IPS DF 6.9 (cell line): ENCODE measurements at regions not wholly inside any gene's neighbourhood (a gene's known extent, or its start where the extent isn't known, plus 50 kb on each side); places are given as distances from the start of the nearest gene placed in this dataset.
"Not testable (repeated sequence)": the region's sequence is repeated elsewhere in the genome, so short reads cannot be mapped to it uniquely, and the experiment has no call there.

ENCODE experiments used
- DNase-seq: peaks from one replicate; pipeline ENCODE4 v3.0.0-alpha.2; 2013; ENCODE audit warnings: low read depth, low spot score
- H3K27ac ChIP-seq: one replicate; pipeline ENCODE4 v1.5.1; 2013; ENCODE audit warnings: low read length, control low read depth
- H3K27me3 ChIP-seq: 2 replicates; pipeline ENCODE4 v1.6.1; 2013; ENCODE audit warnings: mild to moderate bottlenecking, low read length; ENCODE audit not compliant: control insufficient read depth, insufficient read depth
- H3K36me3 ChIP-seq: 2 replicates; pipeline ENCODE4 v1.6.1; 2013; ENCODE audit warnings: low read length; ENCODE audit not compliant: control insufficient read depth, insufficient read depth
- H3K4me1 ChIP-seq: 2 replicates; pipeline ENCODE4 v1.6.1; 2013; ENCODE audit warnings: low read length; ENCODE audit not compliant: control insufficient read depth, insufficient read depth
- H3K4me3 ChIP-seq: 2 replicates; pipeline ENCODE4 v1.5.1; 2013; ENCODE audit warnings: mild to moderate bottlenecking, low read length
- H3K9me3 ChIP-seq: 2 replicates; pipeline ENCODE4 v1.6.1; 2013; ENCODE audit warnings: low read length, inconsistent platforms; ENCODE audit not compliant: control insufficient read depth, insufficient read depth
- WGBS: extraction: QIAGEN DNeasy Blood & Tissue Kit; methylation state at CpG from one replicate; pipeline ENCODE4 v1.1.7; 2013; ENCODE audit warnings: mixed read lengths, missing lambda C conversion rate; ENCODE audit not compliant: insufficient read length, insufficient coverage; 5-methylcytosine and 5-hydroxymethylcytosine counted together

GRCh38 chr18:11467611-11468010 lies 141.8 kb upstream of the SLC35G4 start:
- Histone ChIP-seq H3K4me3 (no peak overlapping the region), H3K4me1 (no peaks in the 10 kb centered on the region), H3K27me3 (no peaks in the 10 kb centered on the region), H3K9me3 (no peaks in the 10 kb centered on the region), H3K27ac (no peak overlapping the region), H3K36me3 (no peaks in the 10 kb centered on the region)
- no CpG with 5 or more reads among the region's 2 CpGs for WGBS
- DNase-seq, result no peak

- no peak for DNase-seq
- Histone ChIP-seq H3K27me3 (no peaks in the 10 kb centered on the region), H3K36me3 (no peaks in the 10 kb centered on the region), H3K27ac (no peak overlapping the region), H3K4me3 (no peak overlapping the region), H3K9me3 (no peaks in the 10 kb centered on the region), H3K4me1 (no peaks in the 10 kb centered on the region)
- WGBS, result no CpG with 5 or more reads among the region's 2 CpGs
These were observed 145.3 kb upstream of the SLC35G4 start for GRCh38 chr18:11464129-11464528.

DNA sequence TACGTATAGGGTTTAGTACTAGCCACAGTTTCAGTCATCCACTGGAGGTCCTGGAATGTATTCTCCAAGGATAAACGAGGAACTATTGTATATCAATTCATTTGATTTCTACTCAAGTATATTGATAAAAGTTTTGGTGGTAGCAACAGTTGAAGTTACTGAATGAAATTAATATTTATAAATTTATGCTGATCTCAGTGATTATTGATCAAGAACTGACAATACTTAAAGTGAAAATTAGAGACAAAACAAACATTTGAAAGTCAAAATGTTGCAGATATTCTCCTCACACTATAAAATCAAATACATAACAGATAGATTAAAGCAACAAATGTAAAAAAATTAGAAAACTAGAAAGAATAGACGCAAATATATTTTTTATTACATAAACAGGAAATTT lies 150.9 kb upstream of the SLC35G4 start:
- Histone ChIP-seq H3K27ac (no peak overlapping the region), H3K27me3 (no peaks in the 10 kb centered on the region), H3K4me3 (no peak overlapping the region), H3K4me1 (no peaks in the 10 kb centered on the region), H3K9me3 (no peaks in the 10 kb centered on the region), H3K36me3 (no peaks in the 10 kb centered on the region)
- DNase-seq, result no peak
- WGBS, result no CpG with 5 or more reads among the region's 3 CpGs

DNA sequence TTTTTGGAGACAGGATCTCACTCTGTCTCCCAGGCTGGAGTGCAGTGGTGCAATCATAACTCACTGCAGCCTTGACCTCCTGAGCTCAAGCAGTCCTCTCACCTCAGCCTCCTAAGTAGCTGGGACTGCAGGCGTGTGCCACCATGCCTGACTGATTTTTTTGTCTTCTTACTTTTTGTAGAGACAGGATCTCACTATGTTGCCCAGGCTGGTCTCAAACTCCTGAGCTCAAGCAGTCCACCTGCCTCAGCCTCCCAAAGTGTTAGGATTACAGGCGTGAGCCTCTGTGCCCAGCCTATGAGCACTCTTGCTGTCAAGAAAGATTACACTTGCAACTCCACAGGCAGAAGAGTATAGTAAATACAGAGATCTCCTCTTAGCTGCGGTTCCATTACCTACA lies 151.5 kb upstream of the SLC35G4 start:
- not testable (repeated sequence) for H3K27me3 ChIP-seq, H3K27ac ChIP-seq, H3K4me3 ChIP-seq, DNase-seq, H3K9me3 ChIP-seq, H3K4me1 ChIP-seq, H3K36me3 ChIP-seq
- WGBS, result no CpG with 5 or more reads among the region's 3 CpGs

DNA sequence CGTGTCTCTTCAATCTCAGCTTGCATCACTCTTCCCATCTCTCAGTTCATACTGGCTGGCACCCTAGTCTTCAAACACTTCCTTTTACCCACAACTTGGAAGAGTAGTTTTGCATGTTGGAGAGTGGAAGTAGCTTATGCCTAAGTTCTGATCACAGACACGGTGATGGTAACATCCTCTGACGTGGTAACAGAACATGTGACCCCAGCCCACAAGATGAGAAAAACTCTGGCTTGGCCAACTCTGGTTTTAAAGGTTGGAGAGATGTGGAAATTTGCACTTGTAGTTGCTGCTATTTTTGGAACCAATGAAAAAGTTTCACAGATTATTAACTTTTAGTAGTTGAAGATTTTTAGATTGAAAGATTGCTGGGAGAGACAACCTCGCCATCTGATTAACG lies 155.4 kb upstream of the SLC35G4 start:
- WGBS, result no CpG with 5 or more reads among the region's 5 CpGs
- no peak for DNase-seq
- H3K4me3 ChIP-seq, result no peak overlapping the region

DNA sequence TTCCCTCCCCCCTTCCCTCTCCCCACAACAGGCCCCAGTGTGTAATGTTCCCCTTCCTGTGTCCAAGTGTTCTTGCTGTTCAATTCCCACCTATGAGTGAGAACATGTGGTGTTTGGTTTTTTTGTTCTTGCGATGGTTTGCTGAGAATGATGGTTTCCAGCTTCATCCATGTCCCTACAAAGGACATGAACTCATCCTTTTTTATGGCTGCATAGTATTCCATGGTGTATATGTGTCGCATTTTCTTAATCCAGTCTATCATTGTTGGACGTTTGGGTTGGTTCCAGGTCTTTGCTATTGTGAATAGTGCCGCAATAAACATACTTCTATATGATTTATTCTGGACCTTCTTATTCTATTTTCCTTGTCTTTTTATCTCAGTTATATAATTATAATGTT lies 165.2 kb upstream of the SLC35G4 start:
- H3K4me3 ChIP-seq, H3K27ac ChIP-seq, H3K27me3 ChIP-seq, H3K4me1 ChIP-seq, H3K9me3 ChIP-seq, H3K36me3 ChIP-seq, DNase-seq: not testable (repeated sequence)
- no CpG with 5 or more reads among the region's 4 CpGs for WGBS

More for the DNA sequence above, 155.4 kb upstream of the SLC35G4 start:
- H3K36me3 ChIP-seq, result no peaks in the 10 kb centered on the region
- no peak overlapping the region for H3K27ac ChIP-seq
- H3K27me3 ChIP-seq, result no peaks in the 10 kb centered on the region
- no peaks in the 10 kb centered on the region for H3K4me1 ChIP-seq
- no peaks in the 10 kb centered on the region for H3K9me3 ChIP-seq

- H3K27me3 ChIP-seq, result no peaks in the 10 kb centered on the region
- H3K4me3 ChIP-seq, result no peak overlapping the region
- no peaks in the 10 kb centered on the region for H3K9me3 ChIP-seq
- no peaks in the 10 kb centered on the region for H3K4me1 ChIP-seq
- H3K36me3 ChIP-seq, result no peaks in the 10 kb centered on the region
- H3K27ac ChIP-seq, result no peak overlapping the region
- no CpG with 5 or more reads among the region's 2 CpGs for WGBS
- DNase-seq, result no peak
These were observed 172.3 kb upstream of the SLC35G4 start for GRCh38 chr18:11437046-11437445.

GRCh38 chr18:11432360-11432811 lies 177.0 kb upstream of the SLC35G4 start:
- Histone ChIP-seq H3K27ac (no peak overlapping the region), H3K27me3 (no peaks in the 10 kb centered on the region), H3K4me1 (no peaks in the 10 kb centered on the region)

GRCh38 chr18:11429876-11430275 lies 179.5 kb upstream of the SLC35G4 start:
- no peak for DNase-seq
- no peaks in the 10 kb centered on the region for H3K27me3 ChIP-seq
- no peaks in the 10 kb centered on the region for H3K4me1 ChIP-seq
- H3K9me3 ChIP-seq, result no peaks in the 10 kb centered on the region
- no peaks in the 10 kb centered on the region for H3K36me3 ChIP-seq
- WGBS, result no CpG with 5 or more reads among the region's 2 CpGs
- no peak overlapping the region for H3K4me3 ChIP-seq
- no peak overlapping the region for H3K27ac ChIP-seq

More at GRCh38 chr18:11432360-11432811, 177.0 kb upstream of the SLC35G4 start:
- H3K4me3 ChIP-seq, result no peak overlapping the region
- DNase-seq, result no peak
- H3K9me3 ChIP-seq, result no peaks in the 10 kb centered on the region
- no CpG with 5 or more reads among the region's 36 CpGs for WGBS
- no peaks in the 10 kb centered on the region for H3K36me3 ChIP-seq

DNA sequence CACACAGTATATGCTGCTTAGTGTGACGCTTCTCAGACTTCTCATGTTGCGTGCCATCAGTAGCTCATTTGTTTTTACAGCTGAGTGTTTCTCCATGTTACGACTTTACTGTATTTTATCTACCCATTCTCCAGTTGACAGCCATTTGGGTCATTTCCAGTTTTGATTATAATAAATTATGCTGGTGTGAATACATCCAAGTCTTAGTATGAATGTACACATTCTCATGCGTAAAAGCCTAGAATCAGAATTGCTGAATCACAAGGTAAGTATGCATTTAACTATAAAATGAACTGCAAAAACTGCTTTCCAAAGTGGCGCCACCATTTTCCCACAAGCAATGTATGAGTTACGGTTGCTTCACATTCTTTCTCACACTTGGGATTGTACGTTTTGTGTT lies 184.2 kb upstream of the SLC35G4 start:
- WGBS, result no CpG with 5 or more reads among the region's 7 CpGs
- H3K27me3 ChIP-seq, result no peaks in the 10 kb centered on the region
- no peaks in the 10 kb centered on the region for H3K36me3 ChIP-seq
- H3K9me3 ChIP-seq, result no peaks in the 10 kb centered on the region
- no peak overlapping the region for H3K27ac ChIP-seq
- no peaks in the 10 kb centered on the region for H3K4me1 ChIP-seq
- no peak for DNase-seq
- no peak overlapping the region for H3K4me3 ChIP-seq

DNA sequence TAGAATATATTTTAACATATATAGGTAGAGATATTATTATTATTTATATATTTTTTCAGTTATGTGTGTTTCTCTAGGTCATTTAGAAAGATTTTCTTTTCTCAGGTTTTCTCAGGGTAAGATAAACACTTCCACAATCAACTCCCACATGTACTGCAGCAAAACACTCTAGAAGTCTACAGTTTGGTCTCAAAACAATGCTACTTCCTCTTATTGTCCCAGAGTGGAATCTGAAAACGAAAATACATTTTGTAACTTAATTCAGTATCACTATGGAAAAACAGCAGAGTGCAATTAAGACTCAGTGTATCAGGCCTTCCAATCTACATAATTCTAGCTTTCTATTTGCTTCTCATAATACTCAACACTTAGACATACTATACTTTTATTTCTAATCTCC lies 190.1 kb upstream of the SLC35G4 start:
- no CpG with 5 or more reads among the region's 1 CpG for WGBS
- Histone ChIP-seq H3K4me1 (no peaks in the 10 kb centered on the region), H3K9me3 (no peaks in the 10 kb centered on the region; the same call in 1 of the 2 replicates), H3K36me3 (no peaks in the 10 kb centered on the region), H3K27me3 (no peaks in the 10 kb centered on the region), H3K4me3 (no peak overlapping the region), H3K27ac (no peak overlapping the region)
- no peak for DNase-seq
